ENCODE measurements at regions not wholly inside any gene's neighbourhood (a gene's known extent, or its start where the extent isn't known, plus 50 kb on each side); places are given as distances from the start of the nearest gene placed in this dataset.
"Not testable (repeated sequence)": the region's sequence is repeated elsewhere in the genome, so short reads cannot be mapped to it uniquely, and the experiment has no call there.

- Histone ChIP-seq H3K27me3 (ENCODE audit: control insufficient read depth, insufficient read depth, low read length) (peaks cover 2% of the 10 kb centered on the region), H3K4me3 (ENCODE audit: low read depth, low read length) (no peak overlapping the region), H3K36me3 (ENCODE audit: control insufficient read depth, insufficient read depth, low read length) (no peaks in the 10 kb centered on the region)
- TF ChIP-seq CTCF (IDR thresholded peaks at IDR 0.05; ENCODE audit: insufficient read depth, low read length, severe bottlenecking): no peak
- DNase-seq (ENCODE audit: low read depth) (peak; percentile 12), FAIRE-seq (no peak)
These were observed 155.1 kb upstream of the SEMA3D start for GRCh38 chr7:85341973-85342372.

- no peaks in the 10 kb centered on the region for H3K36me3 ChIP-seq (ENCODE audit: control insufficient read depth, insufficient read depth, low read length)
- H3K27me3 ChIP-seq (ENCODE audit: control insufficient read depth, insufficient read depth, low read length): peaks cover 2% of the 10 kb centered on the region
- H3K4me3 ChIP-seq (ENCODE audit: low read depth, low read length): no peak overlapping the region
- TF ChIP-seq CTCF (IDR thresholded peaks at IDR 0.05; ENCODE audit: insufficient read depth, low read length, severe bottlenecking): no peak
- FAIRE-seq: no peak
- DNase-seq (ENCODE audit: low read depth): peak; percentile 67
These were observed 154.3 kb upstream of the SEMA3D start for GRCh38 chr7:85341121-85341520.

GRCh38 chr7:85336086-85336485 lies 149.2 kb upstream of the SEMA3D start:
- TF ChIP-seq CTCF (IDR thresholded peaks at IDR 0.05; ENCODE audit: insufficient read depth, low read length, severe bottlenecking): no peak
- H3K36me3 ChIP-seq (ENCODE audit: control insufficient read depth, insufficient read depth, low read length): no peaks in the 10 kb centered on the region
- no peak for FAIRE-seq
- no peak overlapping the region for H3K4me3 ChIP-seq (ENCODE audit: low read depth, low read length)
- no peak for DNase-seq (ENCODE audit: low read depth)
- H3K27me3 ChIP-seq (ENCODE audit: control insufficient read depth, insufficient read depth, low read length): no peaks in the 10 kb centered on the region

GRCh38 chr7:85335113-85335512 lies 148.3 kb upstream of the SEMA3D start:
- not testable (repeated sequence) for DNase-seq (ENCODE audit: low read depth); H3K27me3 ChIP-seq (ENCODE audit: control insufficient read depth, insufficient read depth, low read length); FAIRE-seq; H3K36me3 ChIP-seq (ENCODE audit: control insufficient read depth, insufficient read depth, low read length); H3K4me3 ChIP-seq (ENCODE audit: low read depth, low read length)

GRCh38 chr7:85328456-85328998 lies 141.7 kb upstream of the SEMA3D start:
- no peaks in the 10 kb centered on the region for H3K36me3 ChIP-seq (ENCODE audit: control insufficient read depth, insufficient read depth, low read length)
- no peak for TF ChIP-seq CTCF (IDR thresholded peaks at IDR 0.05; ENCODE audit: insufficient read depth, low read length, severe bottlenecking)
- no peak overlapping the region for H3K4me3 ChIP-seq (ENCODE audit: low read depth, low read length)
- H3K27me3 ChIP-seq (ENCODE audit: control insufficient read depth, insufficient read depth, low read length): no peaks in the 10 kb centered on the region
- DNase-seq (ENCODE audit: low read depth) (no peak), FAIRE-seq (no peak)

DNA sequence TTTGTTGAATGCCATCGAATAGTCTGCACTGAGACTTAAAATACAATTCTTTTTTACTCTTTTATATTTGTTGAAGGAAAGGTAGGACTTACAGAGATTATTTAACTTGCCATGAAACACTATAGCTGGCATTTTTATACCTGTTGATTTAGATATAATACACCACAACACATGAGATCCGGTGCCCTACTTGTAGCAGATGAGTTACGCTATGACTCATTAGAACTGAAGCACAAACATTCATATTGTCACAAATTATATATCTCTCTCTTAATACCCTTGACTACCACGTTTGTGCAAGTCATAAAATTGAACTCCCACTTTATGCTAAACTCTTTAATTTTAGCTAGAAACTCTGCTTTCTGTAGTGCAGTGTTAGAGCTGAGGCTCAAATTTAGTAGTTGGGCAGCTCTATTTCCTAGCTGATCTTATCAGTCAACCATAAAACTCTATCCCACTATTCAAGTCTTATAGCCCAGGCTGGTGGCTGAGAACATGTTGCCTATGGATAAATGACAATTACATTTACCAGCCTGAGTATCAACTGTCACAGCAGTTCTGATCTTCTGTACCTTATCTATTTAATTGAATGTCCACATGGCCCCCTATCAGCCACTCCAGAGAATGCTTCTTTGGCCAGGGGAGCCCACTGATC lies 137.4 kb upstream of the SEMA3D start:
- no peak for FAIRE-seq

More for the DNA sequence above, 137.4 kb upstream of the SEMA3D start:
- H3K27me3 ChIP-seq (ENCODE audit: control insufficient read depth, insufficient read depth, low read length): peaks cover 2% of the 10 kb centered on the region
- peak; percentile 12 for DNase-seq (ENCODE audit: low read depth)
- H3K36me3 ChIP-seq (ENCODE audit: control insufficient read depth, insufficient read depth, low read length): no peaks in the 10 kb centered on the region
- no peak for TF ChIP-seq CTCF (IDR thresholded peaks at IDR 0.05; ENCODE audit: insufficient read depth, low read length, severe bottlenecking)
- H3K4me3 ChIP-seq (ENCODE audit: low read depth, low read length): no peak overlapping the region
